NCI-H526 treated with DMSO at 0.1 percent for 48 hours (cell line): ENCODE measurements at regions not wholly inside any gene's neighbourhood (a gene's known extent, or its start where the extent isn't known, plus 50 kb on each side); places are given as distances from the start of the nearest gene placed in this dataset.

Experiments
- DNase-seq: peaks from one replicate; lab custom pipeline; 2025; lab: John Stamatoyannopoulos, UW

- no peak for DNase-seq
These were observed 73.8 kb downstream of the CBLN2 start for GRCh38 chr18:72470391-72470790.

GRCh38 chr18:72468021-72468710 lies 76.0 kb downstream of the CBLN2 start:
- DNase-seq: no peak

- DNase-seq: no peak
These were observed 83.9 kb downstream of the CBLN2 start for GRCh38 chr18:72460210-72460680.

GRCh38 chr18:72458271-72458670 lies 85.9 kb downstream of the CBLN2 start:
- DNase-seq: no peak

- DNase-seq: no peak
These were observed 87.3 kb downstream of the CBLN2 start for GRCh38 chr18:72456802-72457201.

GRCh38 chr18:72452328-72452727 lies 91.8 kb downstream of the CBLN2 start:
- no peak for DNase-seq

GRCh38 chr18:72444798-72445155 lies 99.4 kb downstream of the CBLN2 start:
- DNase-seq: no peak

- DNase-seq: no peak
These were observed 99.9 kb downstream of the CBLN2 start for GRCh38 chr18:72444111-72444797.

- DNase-seq: no peak
These were observed 107.7 kb downstream of the CBLN2 start for GRCh38 chr18:72436401-72436800.

GRCh38 chr18:72433756-72434155 lies 110.4 kb downstream of the CBLN2 start:
- no peak for DNase-seq

- no peak for DNase-seq
These were observed 116.4 kb downstream of the CBLN2 start for GRCh38 chr18:72427721-72428120.

GRCh38 chr18:72419914-72420313 lies 124.2 kb downstream of the CBLN2 start:
- DNase-seq: no peak

GRCh38 chr18:72412927-72413326 lies 131.2 kb downstream of the CBLN2 start:
- no peak for DNase-seq

GRCh38 chr18:72411261-72411660 lies 132.9 kb downstream of the CBLN2 start:
- no peak for DNase-seq

GRCh38 chr18:72410399-72410798 lies 133.7 kb downstream of the CBLN2 start:
- DNase-seq: no peak

GRCh38 chr18:72409903-72410302 lies 134.2 kb downstream of the CBLN2 start:
- no peak for DNase-seq

GRCh38 chr18:72407048-72407447 lies 137.1 kb downstream of the CBLN2 start:
- DNase-seq: no peak

GRCh38 chr18:72391951-72392350 lies 152.2 kb downstream of the CBLN2 start:
- DNase-seq: no peak

GRCh38 chr18:72391427-72391826 lies 152.7 kb downstream of the CBLN2 start:
- no peak for DNase-seq

- DNase-seq: no peak
These were observed 166.1 kb downstream of the CBLN2 start for GRCh38 chr18:72378016-72378415.

- DNase-seq: no peak
These were observed 167.9 kb downstream of the CBLN2 start for GRCh38 chr18:72376256-72376655.

GRCh38 chr18:72375618-72376017 lies 168.5 kb downstream of the CBLN2 start:
- no peak for DNase-seq

GRCh38 chr18:72372076-72372475 lies 172.1 kb downstream of the CBLN2 start:
- DNase-seq: no peak

GRCh38 chr18:72368308-72368707 lies 175.8 kb downstream of the CBLN2 start:
- no peak for DNase-seq
